Esophagus squamous epithelium (tissue), 4 donors: ENCODE measurements at regions not wholly inside any gene's neighbourhood (a gene's known extent, or its start where the extent isn't known, plus 50 kb on each side); places are given as distances from the start of the nearest gene placed in this dataset.

Experiments
- CTCF ChIP-seq, 6 experiments: fragments of 450-650 bp in 4 of 6; fragments of 200-600 bp in 2 of 6; sonication (generic) in 2 of 6; IDR thresholded peaks; one replicate each; pipeline ENCODE4 v1.5.1; 2016 to 2019; ENCODE audit warnings: antibody characterized with exemption in 6 of 6, mild to moderate bottlenecking in 4 of 6, moderate library complexity in 4 of 6
- POLR2A ChIP-seq, 4 donors: fragments of 450-650 bp; IDR thresholded peaks; one replicate each; pipeline ENCODE4 v1.6.1; 2017; ENCODE audit warnings: antibody characterized with exemption in 4 of 4, mild to moderate bottlenecking in 4 of 4, moderate library complexity in 3 of 4

- TF ChIP-seq POLR2A (IDR thresholded peaks at IDR 0.05): no peak
- TF ChIP-seq CTCF (IDR thresholded peaks at IDR 0.05): no peak
These were observed 153.3 kb upstream of the NDUFV2 start for GRCh38 chr18:8949206-8949605.
